Nephron (organoid): ENCODE measurements at regions not wholly inside any gene's neighbourhood (a gene's known extent, or its start where the extent isn't known, plus 50 kb on each side); places are given as distances from the start of the nearest gene placed in this dataset.

Experiments
- H3K27ac Mint-ChIP-seq, 3 experiments: 2 replicates each; pipeline ENCODE4 v1.8.0; 2020; ENCODE audit warnings: mixed read lengths in 3 of 3, mild to moderate bottlenecking in 2 of 3, moderate library complexity in 1 of 3
- H3K27me3 Mint-ChIP-seq: 2 replicates; pipeline ENCODE4 v1.8.0; 2021; ENCODE audit warnings: low read depth, mild to moderate bottlenecking, moderate library complexity, mixed read lengths
- H3K36me3 Mint-ChIP-seq: 2 replicates; pipeline ENCODE4 v1.8.0; 2020; ENCODE audit warnings: low read depth, mixed read lengths
- H3K4me1 Mint-ChIP-seq: 2 replicates; pipeline ENCODE4 v1.8.0; 2020; ENCODE audit warnings: mixed read lengths
- H3K4me3 Mint-ChIP-seq, 3 experiments: 2 replicates each; pipeline ENCODE4 v1.8.0; 2020; ENCODE audit warnings: mild to moderate bottlenecking in 3 of 3, mixed read lengths in 3 of 3, moderate library complexity in 2 of 3
- H3K9me3 Mint-ChIP-seq: 2 replicates; pipeline ENCODE4 v1.8.0; 2020; ENCODE audit warnings: mixed read lengths
- CTCF ChIP-seq, 3 experiments: fragments of 200-600 bp; sonication (generic); IDR thresholded peaks; one replicate each; pipeline ENCODE4 v1.5.0; 2021; ENCODE audit warnings: antibody characterized with exemption in 3 of 3; ENCODE audit not compliant: unreplicated experiment in 3 of 3

DNA sequence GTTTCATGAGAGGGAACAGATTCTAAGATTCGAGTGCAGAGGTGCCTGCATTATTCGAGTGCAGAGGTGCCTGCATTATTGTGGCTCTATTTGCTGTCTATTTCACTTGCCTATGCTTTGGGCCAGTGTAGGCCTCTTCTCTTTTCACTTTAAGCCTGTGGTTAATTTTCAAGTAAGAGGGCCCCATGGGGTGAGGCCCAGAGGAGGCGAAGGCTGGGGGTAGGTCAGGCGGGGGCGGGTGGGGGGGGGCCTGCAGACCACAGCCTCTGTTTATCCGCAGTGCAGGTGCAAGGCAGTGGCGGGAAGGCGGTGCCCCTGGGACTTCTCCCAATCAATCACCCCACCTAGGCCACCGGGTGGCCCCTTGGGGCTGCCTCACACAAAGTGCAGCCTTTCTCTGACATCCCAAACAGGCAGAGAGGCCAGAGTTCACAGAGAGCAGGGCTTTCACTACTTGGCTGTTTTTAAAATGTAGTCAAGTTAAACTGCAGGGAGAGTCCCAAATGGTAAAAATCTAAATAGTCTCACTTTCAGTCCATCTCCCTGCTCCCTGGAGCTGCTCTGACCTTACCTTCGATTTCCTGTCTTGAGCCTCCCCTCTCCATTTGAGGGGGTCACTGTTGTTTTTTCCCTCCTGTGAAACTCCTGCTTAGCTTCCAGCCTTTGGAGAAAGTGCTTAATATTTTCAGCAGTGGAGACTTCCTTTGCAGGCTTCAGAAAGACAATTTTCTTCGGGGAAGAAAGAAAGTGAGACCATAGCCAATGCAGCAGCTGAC, 249.0 kb downstream of the DLEU7 start:
- H3K9me3 Mint-ChIP-seq = no peaks in the 10 kb centered on the region
- no peaks in the 10 kb centered on the region for H3K36me3 Mint-ChIP-seq
- H3K27ac Mint-ChIP-seq = peak overlapping the region; percentile 74 to 93 (median 87)

DNA sequence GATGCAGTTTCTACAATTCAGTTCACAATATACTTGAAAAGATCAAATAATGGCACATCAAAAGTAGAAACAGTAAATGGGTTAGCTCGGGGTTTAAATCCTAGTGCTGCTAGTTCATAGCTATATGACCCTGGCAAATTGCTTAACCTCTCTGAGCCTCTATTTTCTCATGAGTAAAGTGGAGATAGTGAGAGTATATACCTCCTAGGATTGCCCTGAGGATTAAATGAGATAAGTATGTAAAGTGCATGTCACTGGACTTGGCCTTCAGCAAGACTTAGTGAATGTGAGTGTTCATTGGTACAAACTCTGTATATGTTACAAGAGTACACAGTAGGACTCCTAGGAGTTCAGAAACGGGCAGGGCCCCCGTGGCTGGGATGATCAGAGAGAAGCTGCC, 248.3 kb downstream of the DLEU7 start:
- H3K4me3 Mint-ChIP-seq = no peak overlapping the region

More for the DNA sequence above, 249.0 kb downstream of the DLEU7 start:
- H3K4me1 Mint-ChIP-seq = peaks cover 48% of the 10 kb centered on the region
- peaks cover 5% of the 10 kb centered on the region for H3K27me3 Mint-ChIP-seq
- no peak for TF ChIP-seq CTCF (IDR thresholded peaks at IDR 0.05; ENCODE audit: unreplicated experiment in 3 of 3)
- no peak overlapping the region for H3K4me3 Mint-ChIP-seq

DNA sequence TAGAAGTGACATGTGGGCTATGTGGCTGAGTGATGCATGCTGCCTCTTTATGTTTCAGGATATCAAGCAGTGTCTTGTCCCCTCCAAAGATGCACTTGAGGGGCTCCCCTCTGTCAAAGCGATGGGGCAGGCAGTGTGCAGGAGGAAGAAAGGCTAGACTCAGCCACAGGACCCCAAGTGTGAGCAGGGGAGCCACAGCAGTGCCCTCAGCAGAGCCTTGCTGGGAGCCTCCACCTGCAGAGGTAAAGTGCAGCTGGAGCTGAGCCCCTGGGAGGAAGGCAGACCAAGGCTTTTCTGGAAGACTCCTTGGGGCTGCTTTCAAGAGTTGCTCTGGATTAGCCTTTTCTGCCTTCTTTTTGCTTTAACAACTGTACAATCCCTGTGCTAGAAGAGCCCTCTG, 247.3 kb downstream of the DLEU7 start:
- Mint-ChIP-seq H3K27ac (peak overlapping the region in 2 of 3 experiments; percentile 65 to 93), H3K4me1 (peaks cover 43% of the 10 kb centered on the region), H3K36me3 (no peaks in the 10 kb centered on the region), H3K27me3 (peaks cover 5% of the 10 kb centered on the region), H3K4me3 (no peak overlapping the region), H3K9me3 (no peaks in the 10 kb centered on the region)
- no peak for TF ChIP-seq CTCF (IDR thresholded peaks at IDR 0.05; ENCODE audit: unreplicated experiment in 3 of 3)

More for the DNA sequence above, 248.3 kb downstream of the DLEU7 start:
- Mint-ChIP-seq H3K27ac (peak overlapping the region; percentile 74 to 93 (median 87)), H3K9me3 (no peaks in the 10 kb centered on the region), H3K4me1 (peaks cover 46% of the 10 kb centered on the region), H3K27me3 (peaks cover 5% of the 10 kb centered on the region), H3K36me3 (no peaks in the 10 kb centered on the region)
- no peak for TF ChIP-seq CTCF (IDR thresholded peaks at IDR 0.05; ENCODE audit: unreplicated experiment in 3 of 3)

GRCh38 chr13:50596776-50597203, 246.7 kb downstream of the DLEU7 start:
- H3K27me3 Mint-ChIP-seq = peaks cover 5% of the 10 kb centered on the region
- H3K27ac Mint-ChIP-seq = peak overlapping the region in 2 of 3 experiments; percentile 65 to 93
- H3K4me3 Mint-ChIP-seq = no peak overlapping the region
- no peaks in the 10 kb centered on the region for H3K36me3 Mint-ChIP-seq
- H3K9me3 Mint-ChIP-seq = no peaks in the 10 kb centered on the region
- no peak for TF ChIP-seq CTCF (IDR thresholded peaks at IDR 0.05; ENCODE audit: unreplicated experiment in 3 of 3)
- H3K4me1 Mint-ChIP-seq = peaks cover 43% of the 10 kb centered on the region

DNA sequence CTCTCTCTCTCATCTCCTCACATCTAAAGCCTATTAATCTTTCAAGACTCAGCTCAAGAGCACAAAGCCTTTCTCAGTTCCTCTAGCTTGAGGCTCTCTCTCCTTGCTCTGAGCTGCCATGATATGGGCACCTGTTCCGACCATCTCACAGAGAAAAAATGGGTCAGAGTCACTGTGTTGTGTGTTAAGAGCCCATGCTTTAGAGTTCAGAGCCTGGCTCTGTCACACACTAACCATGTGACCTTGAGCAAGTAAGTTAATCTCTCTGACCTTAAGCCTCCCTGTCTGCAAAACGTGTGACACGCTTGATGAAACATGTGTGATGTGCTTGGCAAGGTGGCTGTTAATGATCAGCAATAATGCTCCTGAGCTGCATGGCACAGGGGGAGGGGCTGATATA, 245.2 kb downstream of the DLEU7 start:
- H3K27me3 Mint-ChIP-seq = peaks cover 5% of the 10 kb centered on the region
- peak overlapping the region in 1 of 3 experiments; percentile 1 for H3K4me3 Mint-ChIP-seq
- H3K36me3 Mint-ChIP-seq = no peaks in the 10 kb centered on the region
- TF ChIP-seq CTCF (IDR thresholded peaks at IDR 0.05; ENCODE audit: unreplicated experiment in 3 of 3) = no peak
- no peaks in the 10 kb centered on the region for H3K9me3 Mint-ChIP-seq
- peak overlapping the region; percentile 16 to 95 (median 75) for H3K27ac Mint-ChIP-seq
- H3K4me1 Mint-ChIP-seq = peaks cover 39% of the 10 kb centered on the region

GRCh38 chr13:50599046-50599445, 244.4 kb downstream of the DLEU7 start:
- Mint-ChIP-seq H3K27me3 (peaks cover 5% of the 10 kb centered on the region), H3K9me3 (no peaks in the 10 kb centered on the region), H3K4me1 (peaks cover 39% of the 10 kb centered on the region), H3K27ac (peak overlapping the region in 2 of 3 experiments; percentile 56 to 80), H3K4me3 (no peak overlapping the region), H3K36me3 (no peaks in the 10 kb centered on the region)
- TF ChIP-seq CTCF (IDR thresholded peaks at IDR 0.05; ENCODE audit: unreplicated experiment in 3 of 3) = no peak
